DOHH2 (cell line): ENCODE measurements at regions not wholly inside any gene's neighbourhood (a gene's known extent, or its start where the extent isn't known, plus 50 kb on each side); places are given as distances from the start of the nearest gene placed in this dataset.

Experiments used
- H3F3A ChIP-seq: fragments of 200-600 bp; sonication (generic), shearing (Covaris generic); 2 replicates; pipeline ENCODE4 v1.6.0; 2016; ENCODE audit warnings: antibody characterized with exemption, mild to moderate bottlenecking; ENCODE audit not compliant: control insufficient read depth, insufficient read depth
- H3K27ac ChIP-seq: fragments of 200-600 bp; sonication (generic); 2 replicates; pipeline ENCODE4 v1.5.1; 2014; ENCODE audit warnings: low read depth, mild to moderate bottlenecking, low read length, moderate library complexity
- H3K27me3 ChIP-seq: fragments of 200-600 bp; sonication (generic); 2 replicates; pipeline ENCODE4 v1.6.1; 2014; ENCODE audit warnings: mild to moderate bottlenecking, low read length, mixed read lengths; ENCODE audit not compliant: control insufficient read depth
- H3K36me3 ChIP-seq: fragments of 200-600 bp; sonication (generic); 2 replicates; pipeline ENCODE4 v1.6.1; 2014; ENCODE audit warnings: mild to moderate bottlenecking, low read length, moderate library complexity, mixed read lengths; ENCODE audit not compliant: control insufficient read depth
- H3K4me1 ChIP-seq: fragments of 200-600 bp; sonication (generic); 2 replicates; pipeline ENCODE4 v1.6.1; 2014; ENCODE audit warnings: mild to moderate bottlenecking, low read length, mixed read lengths; ENCODE audit not compliant: control insufficient read depth
- H3K4me2 ChIP-seq: fragments of 200-600 bp; sonication (generic); 2 replicates; pipeline ENCODE4 v1.6.0; 2014; ENCODE audit warnings: mild to moderate bottlenecking, low read length, moderate library complexity
- H3K4me3 ChIP-seq: fragments of 200-600 bp; sonication (generic); 2 replicates; pipeline ENCODE4 v1.5.1; 2014; ENCODE audit warnings: mild to moderate bottlenecking, low read length, mixed read lengths
- H3K79me2 ChIP-seq: fragments of 200-600 bp; sonication (generic); 2 replicates; pipeline ENCODE4 v1.6.1; 2014; ENCODE audit warnings: mild to moderate bottlenecking, low read length, mixed read lengths; ENCODE audit not compliant: control insufficient read depth
- H3K9me2 ChIP-seq: fragments of 200-600 bp; sonication (generic); replicated peaks from 2 replicates; pipeline ENCODE4 v1.6.1; 2014; ENCODE audit warnings: mild to moderate bottlenecking, low read length, mixed read lengths; ENCODE audit not compliant: control insufficient read depth
- H3K9me3 ChIP-seq: fragments of 200-600 bp; sonication (generic); 2 replicates; pipeline ENCODE4 v1.6.1; 2014; ENCODE audit warnings: antibody characterized with exemption, low read length, mixed read lengths; ENCODE audit not compliant: control insufficient read depth, insufficient read depth
- H4K20me1 ChIP-seq: fragments of 200-600 bp; sonication (generic); 2 replicates; pipeline ENCODE4 v1.6.0; 2014; ENCODE audit warnings: low read depth, mild to moderate bottlenecking, antibody characterized with exemption, low read length, moderate library complexity; ENCODE audit not compliant: control insufficient read depth, insufficient read depth
- EZH2phosphoT487 ChIP-seq: fragments of 200-600 bp; sonication (generic); IDR thresholded peaks from 2 replicates; pipeline ENCODE4 v1.6.1; 2017; ENCODE audit warnings: borderline replicate concordance, mild to moderate bottlenecking, antibody characterized with exemption, low read length, moderate library complexity, mixed read lengths
- TF ChIP-seq, protein P1 (sequence below): fragments of 200-600 bp; sonication (generic); IDR thresholded peaks from one replicate; pipeline ENCODE4 v1.5.1; 2014; ENCODE audit warnings: antibody characterized with exemption, mild to moderate bottlenecking, low read depth, low read length; ENCODE audit not compliant: poor library complexity, severe bottlenecking

- Histone ChIP-seq H3K4me1 (no peaks in the 10 kb centered on the region), H3K79me2 (no peaks in the 10 kb centered on the region), H3K36me3 (no peaks in the 10 kb centered on the region), H4K20me1 (no peaks in the 10 kb centered on the region), H3K4me2 (no peak overlapping the region), H3K9me3 (no peaks in the 10 kb centered on the region), H3K4me3 (no peak overlapping the region), H3F3A (no peaks in the 10 kb centered on the region), H3K27ac (no peak overlapping the region), H3K27me3 (no peaks in the 10 kb centered on the region), H3K9me2 (no peaks in the 10 kb centered on the region)
- no peak for TF ChIP-seq EZH2phosphoT487
- TF ChIP-seq, protein P1, sequence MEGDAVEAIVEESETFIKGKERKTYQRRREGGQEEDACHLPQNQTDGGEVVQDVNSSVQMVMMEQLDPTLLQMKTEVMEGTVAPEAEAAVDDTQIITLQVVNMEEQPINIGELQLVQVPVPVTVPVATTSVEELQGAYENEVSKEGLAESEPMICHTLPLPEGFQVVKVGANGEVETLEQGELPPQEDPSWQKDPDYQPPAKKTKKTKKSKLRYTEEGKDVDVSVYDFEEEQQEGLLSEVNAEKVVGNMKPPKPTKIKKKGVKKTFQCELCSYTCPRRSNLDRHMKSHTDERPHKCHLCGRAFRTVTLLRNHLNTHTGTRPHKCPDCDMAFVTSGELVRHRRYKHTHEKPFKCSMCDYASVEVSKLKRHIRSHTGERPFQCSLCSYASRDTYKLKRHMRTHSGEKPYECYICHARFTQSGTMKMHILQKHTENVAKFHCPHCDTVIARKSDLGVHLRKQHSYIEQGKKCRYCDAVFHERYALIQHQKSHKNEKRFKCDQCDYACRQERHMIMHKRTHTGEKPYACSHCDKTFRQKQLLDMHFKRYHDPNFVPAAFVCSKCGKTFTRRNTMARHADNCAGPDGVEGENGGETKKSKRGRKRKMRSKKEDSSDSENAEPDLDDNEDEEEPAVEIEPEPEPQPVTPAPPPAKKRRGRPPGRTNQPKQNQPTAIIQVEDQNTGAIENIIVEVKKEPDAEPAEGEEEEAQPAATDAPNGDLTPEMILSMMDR: no peak
These were observed 1886.4 kb upstream of the AGA start for GRCh38 chr4:179328627-179329026.

DNA sequence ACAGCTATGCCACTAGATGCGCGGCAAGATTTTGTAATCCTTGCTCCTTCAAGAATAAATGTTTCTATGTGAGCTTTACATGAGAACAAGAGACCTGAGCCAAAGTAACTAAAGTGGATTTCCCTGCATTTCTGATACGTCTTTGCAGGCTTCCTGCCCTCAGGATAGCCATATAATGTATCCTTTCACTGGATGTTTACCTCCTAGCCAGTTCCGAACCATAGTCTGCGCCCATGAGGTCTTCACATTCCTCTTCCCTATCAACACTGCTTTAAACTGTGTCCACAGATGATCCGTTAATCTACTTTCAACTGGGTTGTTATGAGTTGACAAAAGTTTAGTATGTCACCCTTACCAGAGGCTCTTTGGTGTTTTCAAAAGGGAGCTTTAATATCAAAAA lies 1889.1 kb upstream of the AGA start:
- H3K4me3 ChIP-seq: no peak overlapping the region
- no peaks in the 10 kb centered on the region for H3K36me3 ChIP-seq
- no peaks in the 10 kb centered on the region for H3F3A ChIP-seq
- no peaks in the 10 kb centered on the region for H3K27me3 ChIP-seq
- no peaks in the 10 kb centered on the region for H3K9me3 ChIP-seq
- H3K4me2 ChIP-seq: no peak overlapping the region
- H3K4me1 ChIP-seq: no peaks in the 10 kb centered on the region
- TF ChIP-seq EZH2phosphoT487: no peak
- no peak overlapping the region for H3K27ac ChIP-seq
- H3K79me2 ChIP-seq: no peaks in the 10 kb centered on the region
- no peaks in the 10 kb centered on the region for H3K9me2 ChIP-seq
- no peaks in the 10 kb centered on the region for H4K20me1 ChIP-seq

- no peak overlapping the region for H3K4me3 ChIP-seq
- no peak overlapping the region for H3K4me2 ChIP-seq
- H3K9me2 ChIP-seq: no peaks in the 10 kb centered on the region
- H3K27ac ChIP-seq: no peak overlapping the region
- no peaks in the 10 kb centered on the region for H3K27me3 ChIP-seq
- no peaks in the 10 kb centered on the region for H3F3A ChIP-seq
- no peaks in the 10 kb centered on the region for H4K20me1 ChIP-seq
- no peaks in the 10 kb centered on the region for H3K79me2 ChIP-seq
- no peaks in the 10 kb centered on the region for H3K4me1 ChIP-seq
- TF ChIP-seq, protein P1: no peak
- no peak for TF ChIP-seq EZH2phosphoT487
- H3K36me3 ChIP-seq: no peaks in the 10 kb centered on the region
- H3K9me3 ChIP-seq: no peaks in the 10 kb centered on the region
These were observed 1902.6 kb upstream of the AGA start for GRCh38 chr4:179344861-179345260.

DNA sequence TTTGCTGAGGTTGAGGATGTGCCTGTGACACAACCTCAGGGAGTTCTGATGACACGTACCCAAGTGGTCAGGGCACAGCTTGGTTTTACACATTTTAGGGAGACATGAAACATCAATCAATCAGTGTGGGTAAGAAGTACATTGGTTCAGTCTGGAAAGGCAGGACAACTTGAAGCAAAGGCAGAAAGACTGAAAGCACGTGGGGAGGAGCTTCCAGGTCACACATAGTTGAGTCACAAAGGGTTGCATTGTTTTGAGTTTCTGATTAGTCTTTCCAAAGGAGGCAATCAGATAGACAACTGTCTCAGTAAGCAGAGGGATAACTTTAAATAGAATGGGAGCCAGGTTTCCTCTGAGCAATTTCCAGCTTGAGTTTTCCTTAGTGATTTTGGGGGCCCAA lies 1910.0 kb upstream of the AGA start:
- Histone ChIP-seq H3K36me3 (no peaks in the 10 kb centered on the region), H3K79me2 (no peaks in the 10 kb centered on the region), H4K20me1 (no peaks in the 10 kb centered on the region), H3K4me1 (no peaks in the 10 kb centered on the region), H3K27me3 (no peaks in the 10 kb centered on the region), H3K9me3 (no peaks in the 10 kb centered on the region), H3K4me3 (no peak overlapping the region), H3K27ac (no peak overlapping the region), H3K4me2 (no peak overlapping the region), H3K9me2 (no peaks in the 10 kb centered on the region), H3F3A (no peaks in the 10 kb centered on the region)
- TF ChIP-seq EZH2phosphoT487: no peak
- TF ChIP-seq, protein P1: no peak
